GM12891 (cell line): ENCODE measurements at regions not wholly inside any gene's neighbourhood (a gene's known extent, or its start where the extent isn't known, plus 50 kb on each side); places are given as distances from the start of the nearest gene placed in this dataset.

Source experiments
- DNase-seq: peaks from one replicate; pipeline ENCODE4 v3.0.0; 2011; ENCODE audit warnings: low spot score; ENCODE audit not compliant: insufficient read length
- FAIRE-seq: peaks from 2 replicates; lab custom pipeline; 2011; peaks lifted over from hg19 to GRCh38; lab: Jason Lieb, UNC
- PAX5 ChIP-seq: IDR thresholded peaks from 2 replicates; pipeline ENCODE4 v1.6.1; 2011; ENCODE audit warnings: low read length, moderate library complexity, mild to moderate bottlenecking; ENCODE audit not compliant: insufficient read depth, severe bottlenecking
- POLR2A ChIP-seq: IDR thresholded peaks from 2 replicates; pipeline ENCODE4 v1.6.1; 2011; ENCODE audit warnings: low read depth, low read length, control low read depth
- POLR2AphosphoS5 ChIP-seq: IDR thresholded peaks from 2 replicates; pipeline ENCODE4 v1.6.1; 2011; ENCODE audit warnings: low read depth, low read length, control low read depth
- POU2F2 ChIP-seq: IDR thresholded peaks from 2 replicates; pipeline ENCODE4 v1.6.1; 2011; ENCODE audit warnings: low read depth, mild to moderate bottlenecking, control low read depth, low read length, moderate library complexity
- SPI1 ChIP-seq: IDR thresholded peaks from 2 replicates; pipeline ENCODE4 v1.6.1; 2011; ENCODE audit warnings: low read depth, low read length, control low read depth
- TAF1 ChIP-seq: IDR thresholded peaks from 2 replicates; pipeline ENCODE4 v1.6.1; 2011; ENCODE audit warnings: low read depth, low read length, control low read depth

DNA sequence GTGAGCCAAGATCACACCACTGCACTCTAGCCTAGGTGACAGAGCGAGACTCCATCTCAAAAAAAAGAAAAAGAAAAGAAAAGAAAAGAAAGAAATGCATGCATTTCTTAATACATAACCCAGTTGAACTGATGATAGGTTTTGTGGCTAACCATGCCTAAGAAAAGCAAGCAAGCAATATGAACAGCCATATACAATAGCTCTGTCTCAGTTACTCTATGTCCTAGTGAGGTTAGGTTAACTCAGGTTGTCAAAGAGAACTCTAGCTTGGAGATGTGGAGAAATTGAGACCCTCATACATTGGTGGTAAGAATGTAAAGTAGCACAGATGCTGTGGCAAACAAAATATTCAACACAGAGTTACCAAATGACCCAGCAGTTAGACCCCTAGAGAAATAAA lies 167.0 kb upstream of the RASGEF1B start:
- no peak for FAIRE-seq
- DNase-seq = no peak
- TF ChIP-seq POU2F2 (no peak), TAF1 (no peak), SPI1 (no peak), PAX5 (no peak), POLR2AphosphoS5 (no peak), POLR2A (no peak)

GRCh38 chr4:81635739-81636138 lies 164.0 kb upstream of the RASGEF1B start:
- peak; percentile 85 for FAIRE-seq
- DNase-seq = no peak
- TF ChIP-seq PAX5 = no peak
- TF ChIP-seq SPI1 = peak; percentile 98

DNA sequence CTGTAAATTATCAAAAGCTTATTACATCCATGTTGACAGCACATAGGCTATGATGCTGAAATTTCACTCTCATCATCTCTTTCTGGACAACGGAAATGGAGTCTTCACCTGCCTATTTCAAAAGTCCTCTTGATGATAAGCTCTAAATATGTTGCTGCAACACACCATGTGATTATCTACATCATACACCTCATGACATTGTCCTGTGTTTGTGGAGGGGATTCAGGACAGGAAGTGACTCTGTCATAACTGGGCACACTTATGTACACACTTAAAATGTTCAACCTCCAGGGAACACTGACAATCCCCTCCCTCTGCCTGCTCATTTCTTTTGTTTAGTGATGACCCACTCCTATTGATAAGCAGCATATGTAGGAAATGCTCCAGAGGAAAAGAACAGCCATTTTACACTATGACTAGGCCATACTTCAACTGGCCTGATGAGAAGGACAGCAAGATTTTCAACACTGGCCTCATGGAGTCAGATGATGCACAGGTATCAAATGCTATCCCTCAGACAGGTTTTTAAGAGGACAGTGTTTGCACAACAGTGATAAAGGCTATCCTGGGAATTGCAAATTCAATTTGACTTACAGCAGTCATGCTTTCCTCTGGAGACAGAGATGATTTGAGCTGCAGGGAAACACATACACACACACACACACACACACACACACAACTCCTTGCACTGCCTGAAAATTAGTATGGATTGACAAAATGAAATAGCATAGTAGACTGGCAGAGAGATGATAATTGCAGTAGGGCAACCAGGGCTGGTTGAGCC lies 163.3 kb upstream of the RASGEF1B start:
- DNase-seq (no peak), FAIRE-seq (peak; percentile 13)
- TF ChIP-seq PAX5 (no peak), POLR2A (no peak), SPI1 (no peak), POU2F2 (no peak), POLR2AphosphoS5 (no peak), TAF1 (no peak)

- DNase-seq (no peak), FAIRE-seq (no peak)
- TF ChIP-seq POLR2A (no peak), POLR2AphosphoS5 (no peak), TAF1 (no peak), PAX5 (no peak), SPI1 (no peak), POU2F2 (no peak)
These were observed 162.5 kb upstream of the RASGEF1B start for GRCh38 chr4:81634165-81634564.

- no peak for DNase-seq
- TF ChIP-seq POLR2AphosphoS5 = no peak
- TF ChIP-seq PAX5 = no peak
- TF ChIP-seq SPI1 = no peak
- TF ChIP-seq POLR2A = no peak
- no peak for FAIRE-seq
These were observed 161.0 kb upstream of the RASGEF1B start for GRCh38 chr4:81632581-81633299.

DNA sequence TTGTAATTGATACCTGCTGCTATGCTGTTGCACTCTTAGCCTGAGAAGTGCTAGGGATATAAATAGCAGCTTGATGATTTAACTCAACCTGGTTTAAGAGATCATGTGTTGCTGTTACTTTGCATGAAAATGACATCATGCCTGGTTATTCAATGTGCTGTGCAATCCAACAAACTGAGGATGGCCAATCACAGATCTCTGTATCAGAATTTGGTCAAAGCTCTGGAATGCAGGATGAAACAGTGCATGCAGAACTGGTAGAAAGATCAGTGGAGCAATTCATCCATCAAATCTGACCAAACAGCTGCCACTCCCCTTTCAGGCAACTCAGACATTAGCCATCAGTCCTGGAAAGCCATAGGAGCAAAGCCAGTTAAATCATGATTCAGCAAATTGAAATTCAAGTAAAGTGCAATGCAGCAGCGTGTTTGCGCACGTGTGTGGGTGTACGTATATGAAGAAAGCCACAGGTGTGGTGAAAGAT lies 160.3 kb upstream of the RASGEF1B start:
- FAIRE-seq = peak; percentile 72
- DNase-seq = no peak
- TF ChIP-seq POLR2AphosphoS5 (no peak), PAX5 (no peak), TAF1 (no peak), POLR2A (no peak), SPI1 (no peak), POU2F2 (no peak)

- no peak for DNase-seq
- TF ChIP-seq SPI1 = no peak
- TF ChIP-seq POLR2AphosphoS5 = no peak
- FAIRE-seq = no peak
These were observed 157.7 kb upstream of the RASGEF1B start for GRCh38 chr4:81629366-81629765.

DNA sequence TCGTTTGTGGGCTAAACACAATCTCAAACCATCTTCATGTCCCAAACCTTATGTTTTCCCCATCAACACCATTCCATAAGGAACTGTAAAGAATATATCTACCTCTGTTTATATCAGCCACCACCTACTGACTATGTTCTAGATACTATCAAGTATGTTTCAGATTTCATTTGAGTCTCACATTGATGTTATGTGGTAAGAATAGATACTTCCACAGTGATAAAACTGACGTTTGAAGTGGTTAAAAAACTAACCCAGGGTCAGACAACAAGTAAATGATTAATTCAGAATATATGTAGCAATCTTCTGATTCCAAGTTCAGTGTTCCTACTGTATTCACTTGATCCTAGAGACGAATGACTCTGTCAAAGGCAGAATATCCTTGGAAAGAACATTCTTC lies 156.8 kb upstream of the RASGEF1B start:
- no peak for TF ChIP-seq TAF1
- no peak for TF ChIP-seq SPI1
- no peak for FAIRE-seq
- DNase-seq = no peak

GRCh38 chr4:81627590-81627989 lies 155.9 kb upstream of the RASGEF1B start:
- TF ChIP-seq POU2F2 = no peak
- no peak for TF ChIP-seq POLR2A
- TF ChIP-seq POLR2AphosphoS5 = no peak
- DNase-seq (no peak), FAIRE-seq (no peak)

DNA sequence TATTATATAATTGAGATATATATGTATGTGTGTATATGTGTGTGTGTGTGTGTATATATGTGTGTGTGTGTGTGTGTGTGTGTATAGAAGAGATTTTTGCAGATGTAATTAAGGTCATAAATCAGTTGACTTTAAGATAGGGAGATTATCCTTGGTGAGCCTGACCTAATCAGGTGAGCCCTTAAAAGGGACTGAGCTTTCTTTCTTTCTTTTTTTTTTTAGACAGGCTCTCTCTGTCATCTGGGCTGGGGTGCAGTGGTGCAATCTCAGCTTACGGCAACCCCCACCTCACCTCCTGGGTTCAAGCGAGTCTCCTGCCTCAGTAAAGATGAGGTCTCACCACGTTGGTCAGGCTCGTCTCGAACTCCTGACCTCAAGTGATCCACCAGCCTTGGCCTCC lies 155.1 kb upstream of the RASGEF1B start:
- DNase-seq (no peak), FAIRE-seq (no peak)
- no peak for TF ChIP-seq TAF1
- TF ChIP-seq POU2F2 = no peak
- no peak for TF ChIP-seq SPI1
- TF ChIP-seq PAX5 = no peak
- no peak for TF ChIP-seq POLR2AphosphoS5
- TF ChIP-seq POLR2A = no peak
